ENCODE measurements at regions not wholly inside any gene's neighbourhood (a gene's known extent, or its start where the extent isn't known, plus 50 kb on each side); places are given as distances from the start of the nearest gene placed in this dataset.

DNA sequence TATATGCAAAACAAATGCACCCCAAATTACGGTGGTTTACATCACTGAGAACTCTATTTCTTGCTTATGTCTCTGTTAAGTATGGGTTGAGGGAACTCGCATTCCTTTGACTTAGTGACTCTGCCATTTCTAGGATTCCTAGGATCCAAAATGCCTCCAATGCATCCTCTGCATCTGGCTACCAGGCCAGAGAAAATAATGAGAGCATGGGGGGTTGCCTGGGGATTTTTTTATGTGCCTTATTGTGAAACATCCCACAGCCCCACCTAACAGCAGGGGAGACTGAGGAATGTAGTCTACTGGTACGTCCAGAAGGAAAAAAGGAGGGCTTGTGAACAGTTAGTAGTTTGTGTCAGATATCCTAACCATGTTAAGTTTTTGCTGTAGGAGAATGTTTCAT, 466.0 kb upstream of the ARRDC3 start:
- Histone ChIP-seq H3K9me3 (no peaks in the 10 kb centered on the region), H3K27me3 (no peaks in the 10 kb centered on the region), H3K4me3 (no peak overlapping the region), H3K36me3 (no peaks in the 10 kb centered on the region), H3K27ac (no peak overlapping the region), H3K4me1 (no peaks in the 10 kb centered on the region)
- WGBS, 2 donors: 71 to 81% methylated on average over 3 of the region's 3 CpGs
- TF ChIP-seq, protein P1, sequence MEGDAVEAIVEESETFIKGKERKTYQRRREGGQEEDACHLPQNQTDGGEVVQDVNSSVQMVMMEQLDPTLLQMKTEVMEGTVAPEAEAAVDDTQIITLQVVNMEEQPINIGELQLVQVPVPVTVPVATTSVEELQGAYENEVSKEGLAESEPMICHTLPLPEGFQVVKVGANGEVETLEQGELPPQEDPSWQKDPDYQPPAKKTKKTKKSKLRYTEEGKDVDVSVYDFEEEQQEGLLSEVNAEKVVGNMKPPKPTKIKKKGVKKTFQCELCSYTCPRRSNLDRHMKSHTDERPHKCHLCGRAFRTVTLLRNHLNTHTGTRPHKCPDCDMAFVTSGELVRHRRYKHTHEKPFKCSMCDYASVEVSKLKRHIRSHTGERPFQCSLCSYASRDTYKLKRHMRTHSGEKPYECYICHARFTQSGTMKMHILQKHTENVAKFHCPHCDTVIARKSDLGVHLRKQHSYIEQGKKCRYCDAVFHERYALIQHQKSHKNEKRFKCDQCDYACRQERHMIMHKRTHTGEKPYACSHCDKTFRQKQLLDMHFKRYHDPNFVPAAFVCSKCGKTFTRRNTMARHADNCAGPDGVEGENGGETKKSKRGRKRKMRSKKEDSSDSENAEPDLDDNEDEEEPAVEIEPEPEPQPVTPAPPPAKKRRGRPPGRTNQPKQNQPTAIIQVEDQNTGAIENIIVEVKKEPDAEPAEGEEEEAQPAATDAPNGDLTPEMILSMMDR (IDR thresholded peaks at IDR 0.05): no peak
- ATAC-seq (no peak), DNase-seq (no peak)
- intact Hi-C loops (cut with DNase I): no loop called here

DNA sequence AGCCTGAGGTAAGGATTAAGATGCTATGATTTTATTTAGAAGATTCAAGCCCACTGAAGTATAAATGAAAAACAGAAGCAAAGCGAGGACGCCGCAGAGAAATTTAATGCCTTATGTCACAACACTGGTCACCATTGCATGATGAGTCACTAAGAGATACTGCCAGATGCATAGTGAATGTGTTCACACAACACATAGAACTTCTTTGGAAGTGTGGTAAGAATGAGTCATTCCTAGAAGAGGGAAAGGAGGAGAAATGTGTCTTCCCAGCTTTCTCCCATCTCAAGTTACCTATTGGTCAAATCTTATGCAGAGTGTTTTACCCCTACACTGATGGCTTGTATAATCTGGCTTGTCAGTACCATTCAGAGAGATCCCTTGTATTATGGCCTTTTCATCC, 465.3 kb upstream of the ARRDC3 start:
- TF ChIP-seq, protein P1 (IDR thresholded peaks at IDR 0.05): no peak
- Histone ChIP-seq H3K4me3 (no peak overlapping the region), H3K36me3 (no peaks in the 10 kb centered on the region), H3K9me3 (no peaks in the 10 kb centered on the region), H3K27ac (no peak overlapping the region), H3K4me1 (no peaks in the 10 kb centered on the region), H3K27me3 (no peaks in the 10 kb centered on the region)
- DNase-seq (no peak), ATAC-seq (no peak)
- WGBS, 2 donors: 72 to 90% methylated on average over 3 of the region's 3 CpGs
- intact Hi-C loops (cut with DNase I): no loop called here

DNA sequence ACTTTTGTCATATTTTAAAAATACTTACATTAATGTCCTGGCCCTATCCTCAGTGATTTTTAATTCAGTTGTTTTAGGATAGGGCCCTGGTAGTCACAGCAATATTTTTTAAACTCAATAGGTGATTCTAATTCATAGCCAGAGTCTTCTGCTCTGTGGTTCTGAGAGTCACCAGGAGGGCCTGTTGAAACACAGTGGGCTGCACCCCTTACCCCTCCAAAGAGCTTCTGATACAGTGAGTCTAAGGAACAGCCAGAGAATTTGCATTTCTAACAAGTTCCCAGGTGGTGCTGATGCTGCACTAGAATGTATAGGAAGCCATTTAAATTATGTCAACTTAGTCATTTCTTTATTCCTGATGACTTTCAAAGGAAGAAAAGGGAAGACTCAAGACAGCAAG, 458.3 kb upstream of the ARRDC3 start:
- no peak overlapping the region for H3K4me3 ChIP-seq
- H3K27me3 ChIP-seq: no peaks in the 10 kb centered on the region
- no peaks in the 10 kb centered on the region for H3K36me3 ChIP-seq
- TF ChIP-seq, protein P1 (IDR thresholded peaks at IDR 0.05): no peak
- no peaks in the 10 kb centered on the region for H3K9me3 ChIP-seq
- ATAC-seq (no peak), DNase-seq (no peak)
- H3K4me1 ChIP-seq: peaks cover 0 to 8% (median 0%) of the 10 kb centered on the region in 9 donors
- no peak overlapping the region for H3K27ac ChIP-seq
- intact Hi-C loops (cut with DNase I): no loop called here

DNA sequence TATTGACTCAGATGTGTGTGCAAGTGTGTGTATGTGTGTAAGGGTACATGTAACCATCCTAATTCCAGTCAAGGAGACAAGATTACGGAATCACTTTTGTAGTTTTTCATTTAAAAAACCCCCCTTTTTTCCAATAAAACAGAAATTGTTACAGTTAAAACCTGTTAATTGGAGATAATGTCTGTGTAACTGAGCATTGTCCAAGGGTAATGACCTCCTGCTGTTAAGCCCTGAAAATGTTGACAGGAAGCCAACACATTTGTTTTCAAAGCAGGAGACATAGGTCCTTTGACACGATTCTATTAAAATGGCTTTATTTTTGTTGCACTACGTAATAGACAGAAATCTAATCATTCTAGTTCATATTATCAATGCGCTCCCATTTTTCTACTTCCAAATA, 457.3 kb upstream of the ARRDC3 start:
- intact Hi-C loops (cut with DNase I): no loop called here
- no peak for DNase-seq
- TF ChIP-seq, protein P1 (IDR thresholded peaks at IDR 0.05): no peak
- Histone ChIP-seq H3K36me3 (no peaks in the 10 kb centered on the region), H3K4me1 (peaks cover 0 to 8% (median 0%) of the 10 kb centered on the region in 9 donors), H3K27ac (no peak overlapping the region), H3K27me3 (no peaks in the 10 kb centered on the region), H3K9me3 (no peaks in the 10 kb centered on the region), H3K4me3 (no peak overlapping the region)
- no peak for ATAC-seq
- WGBS, 2 donors: 57 to 59% methylated on average over 4 of the region's 4 CpGs

DNA sequence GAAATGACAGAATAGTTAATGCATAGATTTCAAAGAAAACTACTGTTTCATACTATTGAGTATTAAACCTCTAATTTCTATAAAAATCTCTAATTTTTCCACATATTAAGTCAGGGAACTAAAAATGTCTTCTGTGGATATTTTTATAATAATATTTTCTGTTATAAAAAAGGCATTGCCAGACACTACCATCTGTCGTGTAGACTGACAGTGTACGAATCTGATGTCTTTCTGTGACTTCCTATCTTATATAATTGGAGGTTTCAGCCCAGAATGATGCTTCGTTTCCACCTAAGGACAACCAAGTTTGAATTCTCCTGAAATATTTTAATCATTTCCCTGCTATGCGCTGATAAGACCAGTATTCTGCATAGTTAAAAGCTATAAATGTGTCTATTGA, 456.6 kb upstream of the ARRDC3 start:
- H3K9me3 ChIP-seq: no peaks in the 10 kb centered on the region
- H3K4me3 ChIP-seq: no peak overlapping the region
- no peaks in the 10 kb centered on the region for H3K36me3 ChIP-seq
- no peak for DNase-seq
- peaks cover 0 to 8% (median 0%) of the 10 kb centered on the region in 9 donors for H3K4me1 ChIP-seq
- no peak for ATAC-seq
- intact Hi-C loops (cut with DNase I): no loop called here
- 30 to 48% methylated on average over 4 of the region's 4 CpGs for WGBS, 2 donors
- no peak overlapping the region for H3K27ac ChIP-seq
- TF ChIP-seq, protein P1 (IDR thresholded peaks at IDR 0.05): no peak
- H3K27me3 ChIP-seq: no peaks in the 10 kb centered on the region

Data from heart right ventricle (tissue), 16 donors.